ENCODE measurements at regions not wholly inside any gene's neighbourhood (a gene's known extent, or its start where the extent isn't known, plus 50 kb on each side); places are given as distances from the start of the nearest gene placed in this dataset.
"Not testable (repeated sequence)": the region's sequence is repeated elsewhere in the genome, so short reads cannot be mapped to it uniquely, and the experiment has no call there.

DNA sequence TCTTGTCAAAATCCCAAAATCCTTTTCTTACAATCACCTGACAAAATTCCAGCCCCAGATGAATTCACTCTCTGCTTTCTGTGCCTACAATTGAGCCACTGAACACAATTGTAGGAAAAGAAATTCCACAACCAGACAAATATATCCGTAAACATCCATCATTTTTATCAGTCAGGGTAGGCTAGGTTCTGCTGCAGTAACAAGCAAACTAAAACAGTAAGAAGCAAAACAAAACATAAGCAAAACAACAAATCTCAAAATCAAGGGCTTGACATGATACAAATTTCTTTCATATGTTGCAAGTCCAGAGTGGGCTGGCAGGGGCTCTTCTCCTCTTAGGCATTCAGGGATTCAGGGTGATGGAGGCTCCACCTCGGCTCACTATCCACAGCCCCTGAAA lies 114.2 kb upstream of the MAN2A1 start:
- DNase-seq (ENCODE audit: low read depth, low spot score): no peak

DNA sequence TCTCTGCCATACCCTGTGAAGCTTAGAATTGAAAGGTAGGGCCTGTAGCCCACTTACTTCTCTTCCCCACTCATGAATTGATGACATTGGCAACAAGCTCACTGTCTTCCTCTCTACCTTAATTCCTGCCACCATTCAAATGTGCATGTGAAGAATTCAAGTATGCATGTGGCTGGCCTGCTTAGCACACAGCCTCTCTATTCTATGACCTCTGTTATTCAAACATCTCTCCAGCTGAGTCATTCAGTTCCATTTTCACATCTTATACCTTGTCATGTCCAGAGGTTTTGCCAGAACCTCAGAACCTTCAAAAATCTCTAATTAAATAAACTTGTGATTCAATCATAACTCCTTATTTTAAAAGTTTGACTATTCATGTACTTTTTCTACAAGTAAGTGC lies 114.7 kb upstream of the MAN2A1 start:
- peak; percentile 21 for DNase-seq (ENCODE audit: low read depth, low spot score)

DNA sequence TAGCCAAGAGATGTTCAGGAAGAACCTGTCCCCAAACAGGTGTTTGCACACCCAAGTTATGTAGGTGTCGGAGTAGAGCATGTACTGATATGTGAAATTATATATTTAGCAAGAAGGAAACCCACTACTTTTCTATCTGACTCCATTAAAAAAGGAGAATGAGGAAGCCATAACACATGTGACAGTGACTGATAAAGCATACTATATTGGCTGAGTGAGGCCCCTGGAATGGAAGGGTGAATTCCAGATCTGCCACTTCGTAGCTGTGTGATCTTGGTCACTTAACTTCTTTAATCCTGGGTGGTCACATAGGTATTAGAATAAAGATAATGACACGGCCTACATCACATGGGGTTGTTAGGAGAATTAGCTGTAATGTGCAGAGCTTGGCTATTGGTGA lies 116.0 kb upstream of the MAN2A1 start:
- DNase-seq (ENCODE audit: low read depth, low spot score): no peak

DNA sequence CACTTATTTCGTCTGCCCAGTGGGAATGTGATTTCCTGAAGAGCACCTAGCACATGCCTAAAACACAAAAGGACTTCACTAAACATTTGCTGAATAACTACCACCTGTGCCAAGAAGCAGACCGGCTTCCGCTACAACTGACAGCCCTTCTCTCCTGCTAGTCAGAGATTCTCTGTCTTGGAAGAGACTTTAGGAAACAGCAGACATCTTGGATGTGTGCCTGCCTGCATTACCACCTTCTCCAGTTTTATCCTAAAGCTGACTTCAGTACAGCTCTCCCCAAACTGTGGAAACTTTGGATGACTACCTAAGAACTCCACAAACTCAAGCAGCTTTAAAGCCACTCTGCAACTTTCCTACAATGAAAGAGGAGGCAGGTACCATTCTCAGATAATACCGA lies 116.5 kb upstream of the MAN2A1 start:
- no peak for DNase-seq (ENCODE audit: low read depth, low spot score)

DNA sequence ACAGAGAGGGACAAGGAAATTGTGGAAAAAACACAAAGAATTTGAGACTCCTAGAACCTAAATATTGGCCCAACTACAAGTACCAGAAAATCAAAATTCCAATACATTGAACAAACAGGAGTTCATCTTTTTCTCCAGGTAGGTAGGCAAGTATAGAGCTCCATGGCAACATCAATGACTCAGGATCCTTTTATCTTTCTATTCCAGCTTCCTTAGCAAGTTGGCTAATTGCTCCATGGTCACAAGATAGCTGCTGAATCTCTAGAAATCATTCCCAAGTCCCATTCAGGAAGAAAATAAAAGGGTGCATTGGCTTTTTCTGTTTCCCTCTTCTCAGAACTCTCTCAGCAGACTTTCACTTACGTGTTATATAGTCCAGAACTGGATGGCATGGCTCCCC lies 117.9 kb upstream of the MAN2A1 start:
- DNase-seq (ENCODE audit: low read depth, low spot score): no peak

DNA sequence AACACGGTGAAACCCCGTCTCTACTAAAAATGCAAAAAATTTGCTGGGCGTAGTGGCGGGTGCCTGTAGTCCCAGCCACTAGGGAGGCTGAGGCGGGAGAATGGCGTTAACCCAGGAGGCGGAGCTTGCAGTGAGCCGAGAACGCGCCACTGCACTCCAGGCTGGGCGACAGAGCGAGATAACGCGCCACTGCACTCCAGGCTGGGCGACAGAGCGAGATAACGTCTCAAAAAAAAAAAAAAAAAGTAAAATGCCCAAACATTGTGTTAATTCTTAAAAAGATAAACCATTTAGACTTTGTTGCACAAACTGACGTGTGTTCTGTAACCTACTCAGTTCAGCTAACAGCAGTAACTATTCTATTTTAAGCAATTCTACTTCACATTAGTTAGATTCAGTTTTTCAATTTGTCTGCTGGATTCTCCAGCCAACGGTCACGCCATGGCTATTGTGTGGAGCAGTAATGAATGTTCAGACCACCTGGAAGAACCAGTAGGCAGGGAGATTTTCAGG lies 119.3 kb upstream of the MAN2A1 start:
- no peak for DNase-seq (ENCODE audit: low read depth, low spot score)

DNA sequence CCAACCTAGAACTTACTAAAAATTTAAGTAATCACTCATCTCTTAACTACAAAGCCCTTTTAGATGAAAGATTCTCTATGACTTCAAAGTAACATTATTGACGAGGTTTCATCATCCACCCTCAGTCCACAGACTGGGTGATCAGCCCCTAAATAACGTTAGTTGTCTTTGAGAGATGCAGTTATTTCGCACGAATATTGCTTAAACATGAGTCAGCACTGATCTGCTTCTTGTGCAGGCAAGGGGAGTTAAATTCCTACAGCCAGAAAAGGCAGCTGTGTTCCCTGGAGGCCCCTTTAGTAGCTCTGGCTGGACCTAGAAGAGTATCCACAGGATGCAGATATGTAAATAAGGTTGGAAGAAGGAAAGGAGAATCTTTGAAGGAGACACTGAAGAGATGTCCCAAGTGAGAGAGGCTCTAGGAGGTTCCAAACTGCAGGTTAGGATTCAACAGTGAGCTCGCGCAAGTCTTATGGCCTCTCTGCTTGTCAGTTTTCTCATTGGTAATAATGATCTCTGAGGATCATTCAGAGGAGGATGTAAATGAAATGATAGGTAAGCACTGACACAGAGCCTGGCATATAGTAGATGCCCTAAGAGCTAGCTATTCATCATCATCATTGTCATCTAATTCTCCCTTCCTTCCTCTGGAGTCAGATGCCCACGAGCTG lies 122.2 kb upstream of the MAN2A1 start:
- peak; percentile 20 for DNase-seq (ENCODE audit: low read depth, low spot score)

DNA sequence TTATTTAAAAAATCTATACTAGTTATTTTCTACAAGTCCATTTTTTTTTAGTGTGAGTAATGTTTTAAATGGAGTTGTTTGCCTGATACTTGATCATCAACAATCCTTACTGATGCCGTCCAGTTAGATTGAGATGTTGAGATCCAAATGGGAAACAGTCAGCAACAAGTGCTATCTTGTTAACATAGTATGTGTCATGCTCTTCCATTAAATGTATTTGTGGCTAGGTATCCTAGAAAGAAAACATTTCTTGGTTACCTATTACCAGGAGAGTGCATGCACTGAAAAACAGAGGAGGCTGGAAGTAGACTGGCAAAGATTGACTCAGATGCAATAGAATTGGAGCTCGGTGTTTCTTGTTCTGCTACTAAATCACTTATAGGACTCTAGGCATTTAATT lies 123.4 kb upstream of the MAN2A1 start:
- DNase-seq (ENCODE audit: low read depth, low spot score): no peak

DNA sequence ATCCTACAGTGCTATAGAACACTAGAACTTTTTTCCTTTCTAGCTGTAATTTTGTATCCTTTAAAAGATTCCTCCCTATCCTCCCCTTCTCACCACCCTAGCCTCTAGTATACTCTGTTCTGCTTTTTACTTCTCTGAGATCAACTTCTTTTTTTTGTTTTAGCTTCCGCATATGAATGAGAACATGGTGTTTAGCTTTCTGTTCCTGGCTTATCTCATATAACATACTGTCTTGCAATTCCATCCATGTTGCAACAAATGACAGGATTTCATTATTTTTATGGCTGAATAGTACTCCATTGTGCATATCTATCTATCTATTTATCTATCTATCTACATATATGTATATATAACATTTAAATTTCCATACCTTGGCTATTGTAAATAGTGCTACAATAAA lies 126.0 kb upstream of the MAN2A1 start:
- no peak for DNase-seq (ENCODE audit: low read depth, low spot score)

DNA sequence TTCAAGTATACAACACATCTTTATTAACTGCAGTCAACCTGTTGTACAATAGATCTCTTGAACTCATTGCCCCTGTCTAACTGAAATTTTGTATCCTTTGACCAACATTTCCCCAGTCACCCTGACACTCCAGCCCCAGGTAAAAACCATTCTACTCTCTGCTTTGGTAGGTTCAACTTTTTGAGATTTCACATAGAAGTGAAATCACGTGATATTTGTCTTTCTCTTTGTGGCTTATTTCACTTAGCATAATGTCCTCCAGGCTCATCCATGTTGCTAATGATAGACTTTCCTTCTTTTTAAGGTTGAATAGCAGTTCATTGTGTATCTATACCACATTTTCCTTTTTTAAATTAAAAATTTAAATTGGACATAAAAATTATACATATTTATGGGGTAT lies 126.5 kb upstream of the MAN2A1 start:
- DNase-seq (ENCODE audit: low read depth, low spot score): no peak

DNA sequence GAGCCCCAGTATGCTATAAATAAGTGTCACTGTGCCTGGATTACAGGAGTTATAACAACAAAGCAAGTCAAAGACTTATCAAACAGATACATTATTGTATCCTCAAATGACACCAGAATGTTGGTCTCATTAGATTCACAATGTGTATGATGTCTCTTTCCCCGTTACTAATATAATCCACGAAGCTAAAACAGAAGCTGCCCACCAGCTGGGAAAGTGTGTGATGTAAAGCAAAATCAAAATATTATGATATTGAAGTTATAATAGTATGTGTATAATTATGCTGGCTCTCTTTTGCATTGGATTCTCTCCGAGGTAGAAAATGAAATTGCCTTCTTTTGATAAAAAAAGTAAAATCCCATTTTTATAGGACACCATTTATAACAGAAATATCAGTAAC lies 127.3 kb upstream of the MAN2A1 start:
- DNase-seq (ENCODE audit: low read depth, low spot score): no peak

DNA sequence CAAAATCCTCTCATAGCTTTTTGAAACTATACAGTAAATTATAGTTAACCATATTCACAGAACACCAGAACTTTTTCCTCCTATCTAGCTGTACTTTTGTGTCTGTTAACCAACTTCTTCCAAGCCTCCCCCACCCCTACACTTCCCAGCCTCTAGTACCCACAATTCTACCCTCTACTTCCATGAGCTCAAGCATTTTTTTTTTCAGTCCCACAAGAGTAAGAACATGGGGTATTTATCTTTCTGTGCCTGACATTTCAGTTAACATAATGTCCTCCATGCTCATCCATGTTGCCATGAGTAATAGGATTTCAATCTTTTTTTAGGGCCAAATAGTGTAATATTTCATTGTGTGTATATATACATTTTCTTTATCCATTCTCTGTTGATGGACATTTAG lies 128.3 kb upstream of the MAN2A1 start:
- DNase-seq (ENCODE audit: low read depth, low spot score): no peak

DNA sequence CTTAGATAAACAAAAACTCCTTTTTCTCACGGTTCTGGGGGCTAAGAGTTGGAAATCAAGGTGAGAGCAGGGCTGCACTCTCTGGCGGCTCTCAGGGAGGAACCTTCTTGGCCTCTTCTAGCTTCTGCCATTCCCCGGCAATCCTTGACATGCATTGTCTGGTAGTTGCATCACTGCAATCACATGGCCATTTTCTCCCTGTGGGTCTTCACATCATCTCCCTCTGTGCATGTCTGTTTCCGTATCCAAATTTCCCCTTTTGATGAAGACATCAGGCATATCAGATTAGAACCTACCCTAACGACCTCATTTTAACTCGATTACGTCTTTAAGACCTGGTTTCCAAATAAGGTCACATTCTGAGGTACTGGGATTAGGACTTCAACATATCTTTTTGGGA lies 129.2 kb upstream of the MAN2A1 start:
- no peak for DNase-seq (ENCODE audit: low read depth, low spot score)

DNA sequence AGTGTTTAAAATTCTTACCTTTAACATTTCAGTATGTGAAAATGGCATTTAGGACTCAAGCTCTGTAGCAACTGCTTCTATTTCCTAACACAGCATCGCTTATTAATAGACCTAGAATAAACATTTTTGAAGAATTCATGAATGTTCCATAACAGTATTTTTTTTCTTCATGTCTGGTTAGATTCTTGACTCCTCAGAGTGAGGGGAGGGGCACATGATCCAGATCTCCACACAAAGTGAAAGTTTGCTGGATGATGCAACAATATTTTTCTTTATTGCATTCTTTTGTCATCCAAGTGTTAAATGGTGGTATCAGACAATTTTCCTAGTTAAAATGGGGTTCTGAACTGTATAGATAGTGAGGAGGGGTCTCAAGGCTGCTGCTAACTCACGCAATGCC lies 130.8 kb upstream of the MAN2A1 start:
- DNase-seq (ENCODE audit: low read depth, low spot score): peak; percentile 36

DNA sequence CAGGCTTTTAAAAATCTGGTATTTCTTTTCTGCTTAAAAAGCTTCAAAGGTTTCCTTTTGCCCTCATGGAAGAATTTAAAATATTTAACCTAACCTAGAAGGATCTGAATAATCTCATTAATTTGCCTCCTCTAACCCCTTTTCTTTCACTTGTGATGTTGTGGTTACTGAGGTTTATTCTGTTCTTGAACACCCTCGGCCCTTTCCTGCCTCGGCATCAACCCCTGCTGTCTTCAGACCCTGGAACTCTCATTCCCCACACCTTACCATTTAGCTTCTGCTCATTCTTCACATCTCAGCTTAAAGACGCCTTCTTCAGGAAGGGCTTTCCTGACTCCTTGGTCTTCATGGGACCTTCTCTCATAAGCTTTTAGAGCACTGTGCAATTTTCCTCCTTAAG lies 131.4 kb upstream of the MAN2A1 start:
- peak; percentile 79 for DNase-seq (ENCODE audit: low read depth, low spot score)

DNA sequence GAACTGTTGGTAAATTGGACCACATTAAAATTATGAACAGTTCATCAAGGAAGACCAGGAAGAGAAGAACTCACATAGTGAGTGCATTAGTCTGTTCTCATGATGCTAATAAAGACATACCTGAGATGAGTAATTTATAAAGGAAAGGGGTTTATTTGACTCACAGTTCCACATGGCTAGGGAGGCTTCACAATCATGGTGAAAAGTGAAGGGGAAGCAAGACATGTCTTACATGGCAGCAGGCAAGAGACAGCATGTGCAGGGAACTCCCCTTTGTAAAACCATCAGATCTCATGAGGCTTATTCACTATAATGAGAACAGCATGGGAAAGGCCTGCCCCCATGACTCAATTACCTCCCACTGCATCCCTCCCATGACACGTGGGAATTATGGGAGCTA lies 135.9 kb upstream of the MAN2A1 start:
- DNase-seq (ENCODE audit: low read depth, low spot score): no peak

DNA sequence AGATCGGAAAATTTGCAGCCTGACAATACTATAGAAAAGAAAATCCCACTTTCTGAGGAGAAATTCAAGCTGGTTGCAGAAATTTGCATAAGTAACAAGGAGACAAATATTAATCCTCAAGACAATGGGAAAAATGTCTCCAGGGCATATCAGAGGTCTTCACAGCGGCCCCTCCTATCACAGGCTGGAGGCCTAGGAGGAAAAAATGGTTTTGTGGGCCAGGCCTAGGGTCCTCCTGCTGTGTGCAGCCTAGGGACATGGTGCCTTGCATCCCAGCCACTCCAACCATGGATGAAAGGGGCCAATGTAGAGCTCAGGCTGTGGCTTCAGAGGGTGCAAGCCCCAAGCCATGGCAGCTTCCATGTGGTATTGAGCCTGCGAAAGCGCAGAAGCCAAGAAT lies 138.5 kb upstream of the MAN2A1 start:
- not testable (repeated sequence) for DNase-seq (ENCODE audit: low read depth, low spot score)

DNA sequence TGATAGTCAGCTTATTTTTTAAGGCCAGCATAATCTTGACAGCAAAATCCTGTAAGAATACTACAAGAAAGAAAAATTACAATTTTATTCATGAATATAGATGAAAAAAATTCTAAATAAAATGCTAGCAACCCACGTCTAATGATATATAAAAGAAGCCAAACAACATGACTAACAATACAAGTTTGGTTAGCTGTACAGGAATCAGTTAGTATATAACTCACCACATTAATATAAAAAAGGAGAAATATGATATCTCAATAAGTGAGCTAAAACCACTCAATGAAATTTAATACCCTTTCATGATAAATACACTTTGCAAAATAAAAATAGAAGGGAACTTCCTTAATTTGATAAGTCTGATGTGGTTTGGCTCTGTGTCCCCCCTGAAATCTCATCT lies 139.7 kb upstream of the MAN2A1 start:
- DNase-seq (ENCODE audit: low read depth, low spot score): no peak

DNA sequence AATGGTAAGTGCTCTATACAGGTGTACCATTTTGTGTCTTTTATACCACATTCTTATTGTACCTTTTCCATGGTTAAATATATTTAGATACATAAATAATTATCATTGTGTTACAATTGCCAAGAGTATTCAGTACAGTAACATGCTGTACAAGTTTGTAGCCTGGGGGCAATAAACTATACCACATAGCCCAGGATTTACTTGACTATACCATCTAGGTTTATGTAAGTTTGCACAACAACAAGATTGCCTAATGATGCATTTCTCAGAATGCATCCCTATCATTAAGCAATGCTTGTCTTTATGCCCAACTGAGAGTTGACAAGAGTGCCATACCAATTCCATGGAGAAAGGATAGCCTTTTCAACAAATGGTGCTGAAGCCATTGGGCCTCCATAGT lies 136.7 kb upstream of the PJA2 start:
- no peak for DNase-seq (ENCODE audit: low read depth, low spot score)

DNA sequence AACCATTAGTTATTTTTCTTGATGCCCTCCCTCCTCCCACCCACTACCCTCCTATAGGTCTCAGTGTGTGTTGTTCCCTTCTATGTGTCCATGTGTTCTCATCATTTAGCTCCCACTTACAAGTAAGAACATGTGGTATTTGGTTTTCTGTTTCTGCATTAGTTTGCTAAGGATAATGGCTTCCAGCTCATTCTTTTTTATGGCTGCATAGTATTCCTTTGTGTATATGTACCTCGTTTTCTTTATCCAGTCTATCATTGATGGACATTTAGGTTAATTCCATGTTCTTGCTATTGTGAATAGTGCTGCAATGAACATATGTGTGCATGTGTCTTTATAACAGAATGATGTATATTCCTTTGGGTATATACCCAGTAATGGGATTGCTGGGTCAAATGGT lies 135.1 kb upstream of the PJA2 start:
- DNase-seq (ENCODE audit: low read depth, low spot score): not testable (repeated sequence)

DNA sequence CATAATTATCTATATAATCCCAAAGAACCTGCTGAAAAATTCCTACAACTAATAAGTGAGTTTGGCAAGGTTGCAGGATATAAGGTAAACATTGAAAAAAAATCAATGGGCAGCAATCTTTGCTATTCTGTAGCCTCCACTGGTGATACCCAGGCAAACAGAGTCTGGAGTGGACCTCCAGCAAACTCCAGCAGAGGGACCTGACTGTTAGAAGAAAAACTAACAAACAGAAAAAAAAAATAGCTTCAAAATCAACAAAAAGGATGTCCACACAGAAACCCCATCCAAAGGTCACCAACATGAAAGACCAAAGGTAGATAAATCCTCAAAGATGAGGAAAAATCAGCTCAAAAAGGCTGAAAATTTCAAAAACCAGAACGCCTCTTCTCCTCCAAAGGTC lies 128.9 kb upstream of the PJA2 start:
- DNase-seq (ENCODE audit: low read depth, low spot score): not testable (repeated sequence)

DNA sequence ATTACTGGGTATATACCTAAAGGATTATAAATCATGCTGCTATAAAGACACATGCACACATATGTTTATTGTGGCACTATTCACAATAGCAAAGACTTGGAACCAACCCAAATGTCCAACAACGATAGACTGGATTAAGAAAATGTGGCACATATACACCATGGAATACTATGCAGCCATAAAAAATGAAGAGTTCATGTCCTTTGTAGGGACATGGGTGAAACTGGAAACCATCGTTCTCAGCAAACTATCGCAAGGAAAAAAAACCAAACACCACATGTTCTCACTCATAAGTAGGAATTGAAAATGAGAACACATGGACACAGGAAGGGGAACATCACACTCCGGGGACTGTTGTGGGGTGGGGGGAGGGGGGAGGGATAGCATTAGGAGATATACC lies 125.3 kb upstream of the PJA2 start:
- not testable (repeated sequence) for DNase-seq (ENCODE audit: low read depth, low spot score)

DNA sequence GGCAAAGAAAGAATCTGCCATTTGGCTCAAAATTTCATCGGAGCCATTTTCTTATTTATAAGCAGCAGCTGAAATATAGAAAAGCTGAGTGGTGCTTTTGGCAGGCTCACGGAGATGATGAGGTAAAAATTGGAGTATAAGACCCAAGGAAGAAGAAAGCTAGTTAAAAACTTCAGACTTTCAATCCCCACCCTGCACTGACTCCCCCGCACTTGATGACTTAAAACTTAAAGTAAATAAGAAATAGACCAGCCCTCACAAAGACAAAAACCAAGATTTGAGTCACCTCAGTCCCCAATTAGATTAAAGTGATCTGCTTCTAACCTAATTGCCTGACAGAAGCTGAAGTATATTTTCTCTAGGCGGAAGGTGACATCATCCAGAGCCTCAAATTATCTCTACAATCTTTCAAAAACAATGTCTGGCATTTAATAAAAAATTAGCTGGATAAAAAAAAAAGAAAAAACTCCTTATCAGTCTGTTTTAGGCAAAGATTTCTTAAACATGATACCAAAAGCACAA lies 124.0 kb upstream of the PJA2 start:
- DNase-seq (ENCODE audit: low read depth, low spot score): peak; percentile 23
